ENCODE measurements at regions not wholly inside any gene's neighbourhood (a gene's known extent, or its start where the extent isn't known, plus 50 kb on each side); places are given as distances from the start of the nearest gene placed in this dataset.
"Not testable (repeated sequence)": the region's sequence is repeated elsewhere in the genome, so short reads cannot be mapped to it uniquely, and the experiment has no call there.

- DNase-seq (ENCODE audit: low spot score), result no peak
Observed at GRCh38 chr4:127446427-127446885, 186.3 kb upstream of the INTU start.

- no peak for DNase-seq (ENCODE audit: low spot score)
Observed at GRCh38 chr4:127448986-127449385, 183.8 kb upstream of the INTU start.

- no peak for DNase-seq (ENCODE audit: low spot score)
Observed at GRCh38 chr4:127449449-127449848, 183.3 kb upstream of the INTU start.

GRCh38 chr4:127450276-127450675 is 182.5 kb upstream of the INTU start:
- no peak for DNase-seq (ENCODE audit: low spot score)

DNA sequence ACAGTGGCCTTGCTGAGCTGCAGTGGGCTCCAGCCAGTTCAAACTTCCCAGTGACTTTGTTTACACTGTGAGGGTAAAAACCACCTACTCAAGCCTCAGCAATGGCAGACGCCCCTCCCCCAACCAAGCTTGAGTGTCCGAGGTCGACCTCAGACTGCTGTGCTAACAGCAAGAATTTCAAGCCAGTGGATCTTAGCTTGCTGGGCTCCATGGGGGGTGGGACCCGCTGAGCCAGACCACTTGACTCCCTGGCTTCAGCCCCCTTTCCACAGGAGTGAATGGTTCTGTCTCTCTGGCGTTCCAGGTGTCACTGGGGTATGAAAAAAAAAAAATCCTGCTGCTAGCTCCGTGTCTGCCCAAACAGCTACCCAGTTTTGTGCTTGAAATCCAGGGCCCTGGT is 168.9 kb upstream of the INTU start:
- no peak for DNase-seq (ENCODE audit: low spot score)

DNA sequence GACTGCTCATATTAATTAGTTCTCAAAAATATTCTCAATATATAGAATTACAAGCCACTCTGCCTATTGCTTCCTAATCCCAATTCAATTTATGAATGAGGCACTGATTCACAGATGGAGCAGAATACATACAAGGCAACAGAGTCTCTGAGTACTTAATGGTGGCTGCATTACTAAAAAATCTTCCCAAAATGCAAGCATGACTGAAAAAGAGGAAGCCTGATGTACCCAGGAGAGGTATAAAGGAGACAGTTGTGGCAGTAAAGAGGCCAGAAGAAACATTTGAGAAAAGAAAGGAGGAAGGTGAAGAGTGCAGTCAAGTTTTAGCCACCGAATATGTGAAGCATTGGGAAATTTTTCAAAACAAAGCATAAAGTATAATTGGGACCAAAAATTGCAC is 163.2 kb upstream of the INTU start:
- no peak for DNase-seq (ENCODE audit: low spot score)

DNA sequence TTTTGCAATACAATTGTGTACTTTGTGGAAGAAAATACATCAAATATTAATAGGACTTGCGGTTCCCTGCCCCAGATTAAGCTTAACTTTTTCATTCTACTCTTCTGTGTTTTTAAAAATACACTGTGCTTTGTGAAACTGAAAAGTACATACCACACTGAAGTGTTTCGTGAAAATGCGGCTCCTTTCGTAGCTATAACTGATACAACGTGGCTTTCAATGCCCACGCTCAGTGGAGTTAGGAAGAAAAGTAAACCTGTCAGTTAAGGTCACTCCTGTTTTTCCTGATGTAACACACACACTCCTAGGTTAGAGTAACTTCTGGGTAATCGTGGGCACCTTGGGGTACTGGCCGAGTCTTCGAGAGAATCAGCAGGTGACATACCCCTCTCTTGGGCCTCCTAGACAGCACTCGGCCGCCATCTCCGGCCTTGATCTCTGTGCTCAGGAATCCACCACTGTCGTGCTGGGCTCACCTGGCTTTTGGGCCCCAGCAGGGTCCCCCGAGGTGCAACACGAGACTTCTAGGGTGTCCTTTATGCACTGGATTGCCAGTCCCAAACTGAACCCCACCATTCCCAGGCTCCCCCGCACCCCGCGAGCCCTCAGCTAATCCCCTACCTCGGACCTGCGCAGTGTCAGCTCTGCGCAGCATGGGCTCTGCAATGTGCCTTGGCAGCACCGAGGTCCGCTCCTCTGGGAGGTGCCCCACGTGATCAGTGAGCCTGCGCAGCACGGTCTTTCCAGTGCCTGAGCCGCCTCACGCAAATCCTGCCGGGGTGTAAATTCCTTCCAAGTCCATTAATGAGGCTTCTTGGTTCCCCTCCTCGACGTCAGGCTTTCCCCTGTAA is 162.6 kb upstream of the INTU start:
- DNase-seq (ENCODE audit: low spot score), result no peak

GRCh38 chr4:127478271-127478670 is 154.5 kb upstream of the INTU start:
- DNase-seq (ENCODE audit: low spot score), result not testable (repeated sequence)

- no peak for DNase-seq (ENCODE audit: low spot score)
Observed at GRCh38 chr4:127479031-127479622, 153.6 kb upstream of the INTU start.

- DNase-seq (ENCODE audit: low spot score), result no peak
Observed at GRCh38 chr4:127482049-127482448, 150.7 kb upstream of the INTU start.

- DNase-seq (ENCODE audit: low spot score), result no peak
Observed at GRCh38 chr4:127484117-127484516, 148.6 kb upstream of the INTU start.

DNA sequence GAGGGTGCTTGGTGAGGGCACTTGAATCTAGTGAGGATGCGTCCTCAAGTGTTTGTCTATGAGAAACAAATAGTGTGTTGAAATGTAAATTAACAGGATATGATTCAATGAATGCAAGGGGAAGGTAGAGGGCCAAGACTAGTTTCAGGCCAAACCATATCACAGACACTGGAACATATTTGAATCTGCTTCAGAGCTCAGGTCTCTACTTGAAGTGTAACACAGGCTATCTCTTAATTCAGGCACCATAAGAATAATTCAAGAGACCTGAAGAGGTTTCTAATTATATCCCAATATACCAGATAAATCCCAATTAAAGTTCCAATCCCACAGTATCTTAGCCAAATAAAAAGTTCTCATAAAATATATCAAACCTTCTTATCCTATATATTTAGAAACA is 146.5 kb upstream of the INTU start:
- DNase-seq (ENCODE audit: low spot score), result no peak

- no peak for DNase-seq (ENCODE audit: low spot score)
Observed at GRCh38 chr4:127491571-127491970, 141.2 kb upstream of the INTU start.

DNA sequence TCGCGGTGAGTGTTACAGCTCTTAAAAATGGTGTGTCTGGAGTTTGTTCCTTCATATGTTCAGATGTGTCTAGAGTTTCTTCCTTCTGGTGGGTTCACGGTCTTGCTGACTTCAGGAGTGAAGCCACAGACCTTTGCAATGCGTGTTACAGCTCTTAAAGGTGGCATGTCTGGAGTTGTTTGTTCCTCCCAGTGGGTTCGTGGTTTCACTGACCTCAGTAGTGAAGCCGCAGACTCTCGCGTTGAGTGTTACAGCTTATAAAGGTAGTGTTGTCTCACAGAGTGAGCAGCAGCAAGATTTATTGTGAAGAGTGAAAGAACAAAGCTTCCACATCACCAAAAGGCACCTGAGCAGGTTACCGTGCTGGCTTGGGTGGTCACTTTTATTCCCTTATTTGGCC is 135.9 kb upstream of the INTU start:
- DNase-seq (ENCODE audit: low spot score), result not testable (repeated sequence)

- no peak for DNase-seq (ENCODE audit: low spot score)
Observed at GRCh38 chr4:127498366-127498765, 134.4 kb upstream of the INTU start.

DNA sequence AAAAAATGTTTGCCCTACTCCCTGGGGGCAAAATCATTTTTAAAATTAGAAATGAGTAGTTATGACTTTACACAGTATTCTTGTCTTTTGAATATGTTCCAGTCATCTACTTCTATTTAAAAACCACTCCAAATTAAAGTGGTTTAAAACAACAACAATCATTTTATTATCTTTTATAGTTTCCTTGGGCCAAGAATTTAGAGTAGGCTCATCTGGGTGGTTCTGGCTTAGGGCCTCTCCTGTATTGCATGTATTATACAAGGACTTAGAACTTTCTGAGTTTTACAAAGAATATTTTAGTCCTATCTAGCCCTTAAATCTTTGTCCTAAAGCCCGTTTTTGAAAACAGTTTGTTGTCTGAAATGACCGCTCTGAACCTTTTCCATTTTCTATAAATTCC is 132.5 kb upstream of the INTU start:
- DNase-seq (ENCODE audit: low spot score), result no peak

GRCh38 chr4:127501103-127501502 is 131.7 kb upstream of the INTU start:
- DNase-seq (ENCODE audit: low spot score), result no peak

DNA sequence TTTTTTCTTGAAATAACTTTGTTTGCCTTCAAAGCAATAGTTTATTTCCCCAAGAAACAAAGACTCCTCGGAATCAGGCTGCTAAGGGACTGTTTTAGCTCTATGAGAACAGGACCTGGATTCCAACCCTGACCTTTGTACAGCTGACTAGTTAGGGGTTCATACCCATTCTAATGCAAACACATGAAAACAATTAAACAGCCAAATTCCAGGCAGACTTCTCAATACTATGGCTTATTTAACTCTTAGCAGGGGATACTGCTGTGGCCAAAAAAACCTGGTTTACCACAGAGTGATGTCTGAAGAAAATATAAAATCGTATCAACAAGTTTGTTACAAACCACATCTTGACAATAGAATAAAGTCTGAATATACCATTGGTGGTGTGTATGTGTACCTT is 129.6 kb upstream of the INTU start:
- DNase-seq (ENCODE audit: low spot score), result no peak

- no peak for DNase-seq (ENCODE audit: low spot score)
Observed at GRCh38 chr4:127505203-127505602, 127.6 kb upstream of the INTU start.

DNA sequence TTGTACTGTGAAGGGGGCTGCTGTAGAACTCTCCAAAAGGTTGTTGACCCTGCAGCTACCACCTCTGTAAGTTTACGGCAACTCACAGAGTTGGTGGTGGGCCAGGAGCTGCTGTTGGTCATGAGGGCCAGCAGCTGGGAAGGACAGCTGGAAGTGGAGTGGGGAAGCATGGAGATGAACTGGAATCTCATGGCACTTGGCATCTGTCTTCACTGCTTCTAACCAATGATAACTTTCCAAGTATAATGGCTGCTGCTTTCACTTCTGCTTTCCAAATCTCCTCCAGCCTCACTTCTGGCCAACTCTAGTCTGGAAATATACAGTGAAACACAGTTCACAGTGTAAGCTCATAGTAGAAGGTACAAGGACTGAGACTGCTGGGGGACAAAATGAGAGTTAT is 126.5 kb upstream of the INTU start:
- no peak for DNase-seq (ENCODE audit: low spot score)

DNA sequence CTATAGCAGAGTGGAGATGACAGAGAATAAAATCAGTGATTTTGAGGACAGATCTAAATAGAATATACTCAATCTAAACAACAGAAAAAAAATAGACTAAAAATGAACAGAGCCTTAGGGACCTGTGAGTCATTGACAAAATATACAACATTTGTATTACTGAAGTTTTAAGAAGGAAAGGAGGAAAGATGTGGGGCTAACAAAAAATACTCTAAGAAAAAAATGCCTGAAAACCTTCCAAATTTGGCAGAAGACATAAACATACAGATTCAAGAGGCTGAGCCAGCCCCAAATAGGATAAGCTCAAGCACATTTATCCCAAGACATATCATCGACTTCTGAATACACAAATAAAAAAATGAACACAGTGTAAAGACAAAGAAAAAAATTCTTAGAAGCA is 123.6 kb upstream of the INTU start:
- DNase-seq (ENCODE audit: low spot score), result no peak

DNA sequence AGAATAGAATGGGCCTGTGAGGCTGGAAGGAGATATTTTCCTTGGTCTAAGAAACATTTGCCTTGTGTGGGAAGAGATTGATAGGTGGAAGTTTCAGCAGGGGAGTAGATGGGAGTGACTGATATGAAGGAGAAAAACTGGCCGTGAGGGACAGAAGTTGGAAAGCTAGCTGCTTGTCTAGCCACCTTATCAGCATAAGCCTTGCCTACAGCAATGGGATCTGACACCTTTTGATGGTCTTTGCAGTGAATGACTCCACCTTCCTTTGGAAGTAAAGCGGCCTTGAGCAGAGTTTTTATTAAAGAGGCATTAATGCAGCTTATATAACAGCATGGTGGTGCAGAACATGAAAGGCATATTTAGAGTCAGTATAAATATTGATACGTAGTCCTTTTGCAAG is 120.1 kb upstream of the INTU start:
- not testable (repeated sequence) for DNase-seq (ENCODE audit: low spot score)

DNA sequence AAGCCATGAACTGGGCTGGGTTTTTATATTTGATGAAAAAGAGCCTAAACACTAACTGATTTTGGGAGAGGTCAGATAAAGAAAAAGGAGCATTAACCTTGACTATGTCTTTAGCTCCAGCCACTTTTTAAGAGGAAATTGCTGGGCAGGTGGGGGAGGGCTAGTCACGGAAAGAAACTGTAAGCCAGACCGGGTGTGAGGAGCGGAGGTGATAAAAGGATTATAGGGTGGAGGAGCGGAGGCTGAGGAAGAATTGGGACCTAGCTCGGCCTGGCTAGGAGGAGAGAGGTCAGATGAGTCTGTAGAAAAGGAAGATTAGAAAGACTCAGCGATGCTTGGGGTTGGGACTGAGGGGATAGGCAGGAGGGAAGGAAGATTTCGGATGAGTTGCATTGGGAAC is 117.5 kb upstream of the INTU start:
- not testable (repeated sequence) for DNase-seq (ENCODE audit: low spot score)

- DNase-seq (ENCODE audit: low spot score), result no peak
Observed at GRCh38 chr4:127518046-127518445, 114.7 kb upstream of the INTU start.

Measured in ureter (tissue), 1 donor.